MCF 10A (cell line): ENCODE measurements at regions not wholly inside any gene's neighbourhood (a gene's known extent, or its start where the extent isn't known, plus 50 kb on each side); places are given as distances from the start of the nearest gene placed in this dataset.

Experiments used
- BruUV-seq: library from RNA; stranded (reverse); fragments of 400-500 nt; replicated peaks from 2 replicates; lab custom pipeline; 2021; lab: Mats Ljungman, UMichigan
- CTCF ChIA-PET: fragments of 300-600 bp; sonication (Branson Sonifier 250); formaldehyde crosslinking; extraction: SDS; loops from one replicate; lab custom pipeline; 2021; ENCODE audit warnings: antibody characterized with exemption, inconsistent platforms; lab: Yijun Ruan, JAX
- POLR2A ChIA-PET: fragments of 300-600, 350-650 bp; sonication (Branson Sonifier 250); formaldehyde crosslinking; extraction: SDS; loops from one replicate; lab custom pipeline; 2020; ENCODE audit warnings: antibody characterized with exemption, inconsistent platforms; lab: Yijun Ruan, JAX
- DNase-seq: peaks from one replicate; pipeline ENCODE4 v3.0.0-alpha.2; 2018; ENCODE audit not compliant: unreplicated experiment
- H3K27ac Mint-ChIP-seq: one replicate; pipeline ENCODE4 v1.8.0; 2022; ENCODE audit warnings: mild to moderate bottlenecking, low read depth, mixed read lengths; ENCODE audit not compliant: unreplicated experiment
- H3K27me3 Mint-ChIP-seq: one replicate; pipeline ENCODE4 v1.8.0; 2022; ENCODE audit warnings: mixed read lengths; ENCODE audit not compliant: insufficient read depth, unreplicated experiment
- H3K36me3 Mint-ChIP-seq: one replicate; pipeline ENCODE4 v1.8.0; 2022; ENCODE audit warnings: mild to moderate bottlenecking, moderate library complexity, mixed read lengths; ENCODE audit not compliant: insufficient read depth, unreplicated experiment
- H3K4me1 Mint-ChIP-seq: one replicate; pipeline ENCODE4 v1.8.0; 2022; ENCODE audit warnings: mixed read lengths; ENCODE audit not compliant: insufficient read depth, unreplicated experiment
- H3K4me3 Mint-ChIP-seq: one replicate; pipeline ENCODE4 v1.8.0; 2022; ENCODE audit warnings: mild to moderate bottlenecking, moderate library complexity, mixed read lengths; ENCODE audit not compliant: unreplicated experiment
- H3K9me3 Mint-ChIP-seq: one replicate; pipeline ENCODE4 v1.8.0; 2022; ENCODE audit warnings: mixed read lengths; ENCODE audit not compliant: unreplicated experiment
- intact Hi-C: fragments of 100-400 bp; cut with micrococcal nuclease; formaldehyde crosslinking; loops from 2 replicates; pipeline ENCODE4 v1.14.1; 2022
- TF ChIP-seq, protein P1 (sequence below): fragments of 200-600 bp; IDR thresholded peaks from one replicate; pipeline ENCODE4 v1.8.0; 2022; ENCODE audit warnings: antibody characterized with exemption, mild to moderate bottlenecking; ENCODE audit not compliant: unreplicated experiment

DNA sequence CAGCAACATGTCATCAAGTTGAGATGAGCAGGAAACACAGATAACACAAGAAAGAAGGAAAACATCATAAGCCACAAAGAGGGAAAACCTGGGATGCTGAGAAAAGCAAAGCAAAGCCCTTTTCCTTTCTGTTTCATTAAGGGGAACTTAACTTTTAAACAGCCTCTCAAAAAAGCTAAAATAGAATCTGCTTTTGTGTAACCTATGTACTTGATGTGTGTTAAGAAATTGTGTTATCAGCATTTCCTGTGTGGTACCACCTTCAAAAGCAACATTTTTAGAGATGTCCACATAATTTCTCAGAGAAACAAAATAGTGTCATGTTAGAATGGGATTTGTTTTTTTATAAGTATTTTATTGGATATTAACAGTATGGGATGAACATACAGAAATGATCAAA lies 206.2 kb downstream of the IL20RB start:
- Mint-ChIP-seq H3K36me3 (peaks cover 13% of the 10 kb centered on the region), H3K27me3 (no peaks in the 10 kb centered on the region), H3K9me3 (no peaks in the 10 kb centered on the region), H3K4me3 (no peak overlapping the region), H3K27ac (no peak overlapping the region), H3K4me1 (no peaks in the 10 kb centered on the region)
- POLR2A ChIA-PET, result no interaction called here
- TF ChIP-seq, protein P1, sequence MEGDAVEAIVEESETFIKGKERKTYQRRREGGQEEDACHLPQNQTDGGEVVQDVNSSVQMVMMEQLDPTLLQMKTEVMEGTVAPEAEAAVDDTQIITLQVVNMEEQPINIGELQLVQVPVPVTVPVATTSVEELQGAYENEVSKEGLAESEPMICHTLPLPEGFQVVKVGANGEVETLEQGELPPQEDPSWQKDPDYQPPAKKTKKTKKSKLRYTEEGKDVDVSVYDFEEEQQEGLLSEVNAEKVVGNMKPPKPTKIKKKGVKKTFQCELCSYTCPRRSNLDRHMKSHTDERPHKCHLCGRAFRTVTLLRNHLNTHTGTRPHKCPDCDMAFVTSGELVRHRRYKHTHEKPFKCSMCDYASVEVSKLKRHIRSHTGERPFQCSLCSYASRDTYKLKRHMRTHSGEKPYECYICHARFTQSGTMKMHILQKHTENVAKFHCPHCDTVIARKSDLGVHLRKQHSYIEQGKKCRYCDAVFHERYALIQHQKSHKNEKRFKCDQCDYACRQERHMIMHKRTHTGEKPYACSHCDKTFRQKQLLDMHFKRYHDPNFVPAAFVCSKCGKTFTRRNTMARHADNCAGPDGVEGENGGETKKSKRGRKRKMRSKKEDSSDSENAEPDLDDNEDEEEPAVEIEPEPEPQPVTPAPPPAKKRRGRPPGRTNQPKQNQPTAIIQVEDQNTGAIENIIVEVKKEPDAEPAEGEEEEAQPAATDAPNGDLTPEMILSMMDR, result no peak
- DNase-seq, result no peak
- CTCF ChIA-PET, result no interaction called here
- intact Hi-C loops, result no loop called here
- BruUV-seq, result no TSS peak

DNA sequence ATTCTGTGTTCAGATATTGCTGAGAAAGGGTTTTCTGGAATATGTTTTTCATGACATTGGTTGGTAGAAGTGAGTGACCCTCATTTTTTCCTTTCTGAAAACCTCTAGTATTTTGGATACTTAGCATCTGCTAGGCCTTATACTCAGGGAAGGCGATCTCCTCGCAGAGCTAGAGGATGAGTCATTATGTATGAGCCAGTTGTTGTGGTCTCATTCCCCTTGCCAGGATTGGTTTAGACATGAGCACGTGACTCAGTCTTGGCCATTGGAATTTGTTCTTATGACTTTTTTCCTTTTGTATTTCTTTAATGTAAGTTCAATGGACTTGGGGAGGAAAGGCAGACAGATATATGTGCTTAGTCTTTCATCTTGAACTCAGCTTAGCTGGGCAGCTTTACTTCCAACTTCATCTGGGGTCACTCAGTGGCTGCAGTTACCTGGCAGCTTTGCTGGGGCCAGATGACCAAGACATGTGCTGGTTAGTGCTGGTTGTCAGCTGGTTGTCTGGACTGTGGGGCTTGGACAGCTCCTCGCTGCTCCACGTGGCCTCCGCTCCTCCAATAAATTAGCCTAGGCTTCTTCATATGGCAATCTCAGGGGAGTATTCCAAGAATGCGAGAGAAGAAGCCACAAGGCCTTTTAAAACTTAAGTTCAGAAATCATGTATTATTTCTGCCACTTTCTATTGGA lies 207.5 kb downstream of the IL20RB start:
- BruUV-seq, result no TSS peak
- peak; percentile 54 for DNase-seq
- peaks cover 13% of the 10 kb centered on the region for H3K36me3 Mint-ChIP-seq
- H3K4me1 Mint-ChIP-seq, result no peaks in the 10 kb centered on the region
- intact Hi-C loops, result no loop called here
- TF ChIP-seq, protein P1, result no peak
- H3K9me3 Mint-ChIP-seq, result peaks cover 5% of the 10 kb centered on the region
- no peak overlapping the region for H3K27ac Mint-ChIP-seq
- POLR2A ChIA-PET, result no interaction called here
- no peaks in the 10 kb centered on the region for H3K27me3 Mint-ChIP-seq
- no peak overlapping the region for H3K4me3 Mint-ChIP-seq
- CTCF ChIA-PET, result interaction anchor here (0.8 kb wide), 1 partner anchor 782 kb away, joined by 3 read pairs; no protein-coding TSS in a partner anchor

DNA sequence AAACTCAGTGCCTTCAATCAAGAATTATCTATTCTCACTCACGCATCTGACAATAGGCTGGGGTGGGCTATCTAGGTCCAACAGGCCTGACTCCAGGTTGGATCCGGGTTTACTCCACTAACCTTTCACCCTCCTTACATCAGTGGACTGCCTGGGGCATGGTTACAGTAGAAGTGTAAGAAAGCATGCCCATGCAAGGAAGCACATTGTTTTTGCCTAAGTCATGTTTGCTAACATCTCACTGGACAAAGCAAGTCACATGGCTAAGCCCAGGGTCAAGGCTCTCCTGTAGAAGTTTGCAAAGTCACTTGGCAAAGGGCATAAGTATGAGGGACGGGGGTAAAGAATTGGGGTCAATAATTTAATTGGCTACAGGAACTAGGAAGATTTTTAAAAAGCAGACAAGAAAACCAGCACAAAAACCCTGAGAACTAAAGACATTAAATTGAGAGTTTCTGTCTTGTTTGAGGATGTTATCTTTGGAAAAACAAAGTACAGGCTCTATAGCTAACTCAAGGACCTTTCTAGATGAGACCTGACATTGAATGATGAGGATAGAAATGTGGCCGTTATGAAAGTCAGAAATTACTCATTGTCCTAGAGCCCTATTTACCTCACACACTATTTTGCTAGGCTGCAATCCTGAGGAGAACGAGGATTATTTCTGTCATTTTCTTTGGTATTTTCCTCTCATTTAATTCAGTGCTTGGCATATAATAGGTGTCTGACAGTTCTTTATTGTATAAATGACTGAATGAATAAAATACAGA lies 214.2 kb downstream of the IL20RB start:
- peak; percentile 27 for DNase-seq
- Mint-ChIP-seq H3K27ac (no peak overlapping the region), H3K9me3 (peaks cover 6% of the 10 kb centered on the region), H3K36me3 (peaks cover 6% of the 10 kb centered on the region), H3K27me3 (no peaks in the 10 kb centered on the region), H3K4me1 (no peaks in the 10 kb centered on the region), H3K4me3 (no peak overlapping the region)
- no TSS peak for BruUV-seq
- ChIA-PET CTCF (no interaction called here), POLR2A (no interaction called here)
- intact Hi-C loops, result no loop called here
- TF ChIP-seq, protein P1, result no peak

DNA sequence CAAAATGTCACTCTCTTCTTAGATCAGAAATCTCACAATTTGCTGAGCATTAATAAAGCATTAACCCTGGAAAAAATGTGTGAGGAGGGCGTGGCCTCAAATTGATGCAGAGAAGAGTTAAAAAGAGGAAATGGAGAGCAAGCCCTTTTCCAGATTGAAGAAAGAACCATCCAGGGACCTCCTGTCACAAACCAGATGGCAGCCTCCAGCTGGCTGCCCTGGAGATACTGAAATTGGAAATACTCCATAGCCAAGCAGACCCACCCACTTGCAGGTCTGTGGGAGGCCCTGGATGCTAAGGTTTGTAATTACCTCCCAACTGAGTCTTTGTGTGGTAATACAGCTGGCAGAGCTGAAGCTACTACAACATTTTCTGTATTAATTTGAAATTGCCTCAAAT lies 214.9 kb downstream of the IL20RB start:
- no peak for DNase-seq
- H3K4me1 Mint-ChIP-seq, result no peaks in the 10 kb centered on the region
- H3K9me3 Mint-ChIP-seq, result peaks cover 6% of the 10 kb centered on the region
- H3K4me3 Mint-ChIP-seq, result no peak overlapping the region
- ChIA-PET POLR2A (no interaction called here), CTCF (no interaction called here)
- H3K36me3 Mint-ChIP-seq, result peaks cover 6% of the 10 kb centered on the region
- H3K27ac Mint-ChIP-seq, result no peak overlapping the region
- intact Hi-C loops, result no loop called here
- no peaks in the 10 kb centered on the region for H3K27me3 Mint-ChIP-seq
- TF ChIP-seq, protein P1, result no peak
- no TSS peak for BruUV-seq
